Right lobe of liver (tissue), 4 donors: ENCODE measurements at regions not wholly inside any gene's neighbourhood (a gene's known extent, or its start where the extent isn't known, plus 50 kb on each side); places are given as distances from the start of the nearest gene placed in this dataset.

Source experiments
- CTCF ChIP-seq, 4 donors: fragments of 200-600 bp in 3 of 4; fragments of 450-650 bp in 1 of 4; IDR thresholded peaks; one replicate each; pipeline versions ENCODE4 v1.5.1 to v1.8.0; 2016 to 2022; ENCODE audit warnings: antibody characterized with exemption in 4 of 4, mild to moderate bottlenecking in 2 of 4
- POLR2A ChIP-seq: fragments of 450-650 bp; IDR thresholded peaks from one replicate; pipeline ENCODE4 v1.6.1; 2017; ENCODE audit warnings: antibody characterized with exemption, mild to moderate bottlenecking
- donor health status: DM: no; HTN: no; CAD: no.
- donor health status: DM: no; HTN: no; CAD: no.
- donor health status: DM: no; HTN: yes; CAD: no.

GRCh38 chr9:1869843-1870242 lies 145.3 kb upstream of the SMARCA2 start:
- TF ChIP-seq CTCF (IDR thresholded peaks at IDR 0.05) (peak in 3 of 4 donors; percentile 29 to 47 (median 39)), POLR2A (no peak)
